GM21447 (cell line): ENCODE measurements at regions not wholly inside any gene's neighbourhood (a gene's known extent, or its start where the extent isn't known, plus 50 kb on each side); places are given as distances from the start of the nearest gene placed in this dataset.

Source experiments
- ATAC-seq: cut with Tn5 transposase; IDR thresholded peaks from one replicate; pipeline ENCODE4 v1.9.1; 2021; ENCODE audit not compliant: unreplicated experiment

DNA sequence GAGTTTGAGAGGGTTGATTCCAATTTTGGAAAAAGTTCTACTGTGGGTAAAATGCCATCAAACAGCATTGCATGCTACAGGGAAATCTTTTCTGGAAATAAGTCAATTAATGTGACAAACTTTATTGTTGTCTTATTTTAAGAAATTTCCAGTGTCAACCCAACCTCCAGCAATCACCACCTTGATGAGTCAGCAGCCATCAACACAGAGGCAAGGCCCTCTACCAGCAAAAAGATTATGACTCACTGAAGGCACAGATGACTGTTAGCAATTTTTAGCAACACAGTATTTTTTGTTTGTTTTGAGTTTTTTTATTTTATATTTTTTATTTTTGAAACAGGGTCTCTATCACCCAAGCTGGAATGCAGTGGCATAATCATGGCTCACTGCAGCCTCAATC is 165.4 kb upstream of the C1QTNF7 start:
- no peak for ATAC-seq

DNA sequence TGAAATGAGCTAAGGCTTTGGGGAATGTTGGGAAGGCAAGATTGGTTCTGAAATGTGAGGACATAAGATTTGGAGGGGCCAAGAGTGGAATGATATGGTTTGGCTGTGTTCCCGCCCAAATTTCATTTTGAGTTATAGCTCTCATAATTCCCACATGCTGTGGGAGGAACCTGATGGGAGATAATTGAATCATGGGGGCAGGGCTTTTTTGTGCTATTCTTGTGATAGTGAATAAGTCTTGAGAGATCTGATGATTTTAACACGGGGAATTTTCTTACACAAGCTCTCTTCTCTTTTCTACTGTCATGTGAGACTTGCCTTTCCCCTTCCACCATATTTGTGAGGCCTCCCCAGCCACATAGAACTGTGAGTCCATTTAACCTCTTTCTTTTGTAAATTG is 157.6 kb upstream of the C1QTNF7 start:
- no peak for ATAC-seq

DNA sequence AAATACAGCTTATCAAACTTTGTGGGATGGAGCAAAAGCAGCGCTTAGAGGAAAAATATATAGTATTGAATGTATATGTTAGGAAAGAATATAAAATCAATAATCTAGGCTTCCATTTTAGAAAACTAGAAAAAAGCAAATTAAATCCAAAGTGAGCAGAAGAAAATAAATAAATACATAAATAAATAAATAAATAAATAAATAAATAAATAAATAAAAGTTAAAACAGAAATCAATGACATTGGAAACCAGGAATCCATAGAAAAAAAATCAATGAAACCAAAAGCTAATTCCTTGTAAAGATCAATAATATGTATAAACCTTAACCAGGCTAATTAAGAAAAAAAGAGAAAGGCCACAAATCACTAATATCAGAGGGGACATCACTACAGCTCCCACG is 141.8 kb upstream of the C1QTNF7 start:
- ATAC-seq, result no peak

DNA sequence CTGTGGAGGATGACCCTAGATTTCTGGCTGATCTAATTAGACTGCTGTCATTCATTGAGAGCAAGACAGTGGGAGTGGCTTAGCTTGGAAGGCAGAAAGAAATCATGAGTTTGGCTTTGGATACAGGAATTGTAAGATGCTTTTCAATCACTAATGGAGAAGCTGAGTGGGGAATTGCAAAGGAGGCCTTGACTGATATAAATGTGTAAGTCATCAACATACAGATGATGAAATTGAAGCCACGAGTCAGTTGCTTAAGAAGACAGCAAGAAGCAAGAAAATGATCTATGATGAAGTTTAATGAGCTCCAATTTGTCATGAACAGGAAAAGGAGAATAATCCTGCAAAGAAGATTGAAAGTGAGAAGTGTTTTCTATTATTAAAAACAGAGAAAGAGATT is 136.7 kb upstream of the C1QTNF7 start:
- no peak for ATAC-seq

GRCh38 chr4:15293711-15294110 is 134.1 kb upstream of the C1QTNF7 start:
- ATAC-seq, result no peak

- ATAC-seq, result no peak
Observed at GRCh38 chr4:15294202-15294601, 133.6 kb upstream of the C1QTNF7 start.

GRCh38 chr4:15294832-15295231 is 133.0 kb upstream of the C1QTNF7 start:
- ATAC-seq, result no peak

- ATAC-seq, result no peak
Observed at GRCh38 chr4:15295421-15296162, 132.2 kb upstream of the C1QTNF7 start.

GRCh38 chr4:15297344-15297743 is 130.5 kb upstream of the C1QTNF7 start:
- no peak for ATAC-seq

GRCh38 chr4:15299627-15300026 is 128.2 kb upstream of the C1QTNF7 start:
- ATAC-seq, result no peak

DNA sequence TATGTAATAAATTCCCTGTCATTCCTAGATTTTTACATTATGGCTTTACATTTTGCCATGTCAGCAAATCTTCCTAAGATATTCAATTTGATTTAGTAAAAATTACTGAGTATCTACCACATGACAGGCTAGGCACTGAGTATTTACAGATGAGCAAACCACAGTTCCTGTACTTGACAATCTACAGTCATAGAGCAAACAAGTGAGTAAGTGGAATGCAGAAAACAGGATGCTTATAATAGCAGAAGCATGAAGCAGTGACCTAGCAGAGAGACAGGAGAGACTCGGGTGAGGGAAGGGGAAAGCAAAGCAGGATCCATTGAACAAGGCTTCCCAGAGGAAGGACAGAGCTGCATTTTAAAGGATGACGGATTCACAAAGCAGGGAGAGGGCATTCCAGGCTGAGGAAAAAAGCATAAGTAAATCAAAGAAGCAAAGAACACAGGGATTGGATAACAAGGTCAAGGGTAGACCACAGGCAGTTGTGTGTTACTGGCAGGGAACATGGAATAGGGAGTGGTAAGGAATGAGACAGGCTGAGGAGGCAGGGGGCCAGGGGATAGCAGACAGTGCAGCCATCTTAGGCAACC is 124.7 kb upstream of the C1QTNF7 start:
- no peak for ATAC-seq

- ATAC-seq, result no peak
Observed at GRCh38 chr4:15314974-15315373, 112.9 kb upstream of the C1QTNF7 start.

DNA sequence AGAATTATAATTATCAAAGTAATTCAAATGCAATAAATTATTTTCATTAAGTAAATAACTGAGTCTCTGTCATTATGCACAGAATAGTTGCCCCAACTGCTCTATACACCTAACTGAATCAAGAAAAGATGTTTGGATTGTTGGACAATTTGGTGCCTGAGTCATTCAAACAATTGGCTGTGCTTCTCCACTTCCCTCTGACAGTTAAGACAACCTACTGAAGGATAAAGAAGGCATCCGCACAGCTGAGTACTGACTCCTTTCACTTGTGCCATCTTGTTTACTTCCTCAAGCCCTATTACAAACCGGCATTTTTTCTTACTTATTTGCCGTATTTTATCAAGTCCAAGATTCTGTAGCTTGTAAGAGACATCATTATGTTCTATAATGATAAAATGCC is 110.6 kb upstream of the C1QTNF7 start:
- no peak for ATAC-seq

DNA sequence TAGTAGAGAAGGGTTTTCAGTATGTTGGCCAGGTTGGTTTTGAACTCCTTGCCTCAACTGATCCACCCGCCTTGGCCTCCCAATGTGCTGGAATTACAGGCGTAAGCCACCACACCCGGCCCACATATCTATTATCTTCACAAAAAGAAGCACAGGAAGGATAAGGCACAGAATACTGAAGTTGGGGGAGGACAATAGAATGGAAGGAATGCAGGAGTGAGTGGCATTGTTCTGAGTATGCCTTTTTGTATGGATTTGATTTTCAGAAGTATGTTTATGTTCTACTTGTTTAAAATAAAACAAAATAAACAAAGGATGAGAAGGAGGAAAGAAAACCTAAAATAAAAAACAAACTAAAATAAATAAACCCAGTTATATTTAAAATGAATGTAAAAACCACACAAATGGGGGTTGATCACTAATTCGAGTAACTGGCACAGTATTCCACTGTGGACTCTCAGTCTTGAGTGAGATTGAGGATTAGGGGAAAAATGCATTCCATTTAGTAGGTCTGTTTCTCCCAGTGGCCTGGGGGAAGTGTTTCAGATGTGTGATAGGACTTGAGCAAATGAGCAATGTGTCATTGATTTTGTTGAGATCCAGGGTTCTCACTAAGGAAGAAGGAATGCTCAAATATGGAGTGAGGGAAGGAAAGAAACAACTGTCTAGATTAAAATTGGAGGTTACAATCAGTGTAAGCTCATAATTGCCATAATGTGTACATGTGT is 109.0 kb upstream of the C1QTNF7 start:
- ATAC-seq, result no peak

- ATAC-seq, result no peak
Observed at GRCh38 chr4:15320121-15320678, 107.6 kb upstream of the C1QTNF7 start.

- ATAC-seq, result no peak
Observed at GRCh38 chr4:15322006-15322405, 105.8 kb upstream of the C1QTNF7 start.

- ATAC-seq, result no peak
Observed at GRCh38 chr4:15325987-15326386, 101.8 kb upstream of the C1QTNF7 start.

DNA sequence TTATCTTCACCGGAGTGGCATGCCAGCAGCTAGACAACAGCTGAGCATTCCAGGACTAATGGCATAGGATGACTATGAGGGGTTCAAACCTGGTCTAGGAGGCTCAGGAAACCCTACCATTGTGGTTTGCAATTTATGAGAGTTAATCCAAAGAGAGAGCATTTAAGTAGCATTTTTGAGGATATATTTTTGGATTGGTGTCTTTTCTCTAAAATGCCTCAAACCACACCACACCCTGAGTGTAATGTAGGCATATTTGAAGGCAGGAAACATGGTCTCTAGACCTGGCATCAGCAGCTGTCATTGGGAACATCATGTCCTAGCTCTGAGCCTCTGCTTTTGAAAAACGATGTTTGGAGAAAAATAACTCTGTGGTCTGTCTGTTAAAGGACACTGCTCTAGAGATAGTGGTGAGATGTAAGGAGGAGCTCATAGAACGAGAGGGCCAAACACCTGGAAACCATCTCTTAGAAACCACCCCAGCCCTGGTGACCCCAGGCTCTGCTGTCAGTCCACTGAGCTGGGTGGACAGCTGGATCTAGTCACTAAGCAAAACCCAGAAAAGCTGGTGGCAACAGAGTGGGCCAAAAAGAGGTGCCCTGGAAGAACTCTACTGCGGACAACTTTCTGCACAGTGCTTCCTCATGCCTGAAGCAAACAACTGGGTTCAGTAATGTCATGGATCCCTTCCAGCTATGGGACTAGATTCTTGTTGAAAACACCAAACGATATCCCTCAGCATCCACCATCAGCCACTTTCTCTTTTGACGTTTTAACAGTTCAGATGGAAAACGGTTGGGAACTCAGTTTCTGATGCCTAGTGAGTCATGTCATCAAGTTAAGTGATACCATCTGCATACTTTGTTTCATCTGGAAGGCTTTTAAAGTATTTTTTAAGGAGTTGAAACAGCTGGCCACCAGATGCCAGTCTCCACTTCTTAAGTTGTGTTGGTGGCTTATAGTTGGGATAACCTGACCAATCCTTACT is 100.2 kb upstream of the C1QTNF7 start:
- no peak for ATAC-seq

GRCh38 chr4:15331930-15332329 is 95.9 kb upstream of the C1QTNF7 start:
- no peak for ATAC-seq

DNA sequence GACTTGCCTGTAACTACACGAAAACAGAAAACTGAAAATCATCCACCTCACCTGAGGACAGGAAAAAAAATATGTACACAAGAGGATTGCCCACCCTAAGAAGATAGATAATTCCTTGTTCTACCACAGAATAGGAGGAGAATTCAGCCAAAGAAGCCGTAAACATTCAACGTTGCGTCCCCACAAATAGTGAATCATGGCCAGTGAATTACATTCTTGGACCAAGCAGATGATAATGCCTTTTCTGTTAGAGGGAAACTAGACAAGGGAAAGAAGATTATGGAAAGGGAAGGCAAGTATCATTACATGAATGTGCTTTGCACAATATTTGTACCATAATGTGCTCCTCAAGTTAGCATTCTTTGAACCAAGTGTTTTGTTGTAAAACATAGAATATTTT is 95.5 kb upstream of the C1QTNF7 start:
- ATAC-seq, result no peak
